ENCODE measurements at regions not wholly inside any gene's neighbourhood (a gene's known extent, or its start where the extent isn't known, plus 50 kb on each side); places are given as distances from the start of the nearest gene placed in this dataset.

- no peak for TF ChIP-seq CTCF (conservative IDR thresholded peaks at IDR 0.05; ENCODE audit: low read depth in 2 of 2)
- TF ChIP-seq POLR2AphosphoS5 (IDR thresholded peaks at IDR 0.05; ENCODE audit: low read depth) = no peak
- no peak for TF ChIP-seq CREB1 (CRISPR knock-in tag; IDR thresholded peaks at IDR 0.05; ENCODE audit: low read depth)
- TF ChIP-seq EZH2 (IDR thresholded peaks at IDR 0.05; ENCODE audit: low read depth, unreplicated experiment) = no peak
- no peak for TF ChIP-seq ETS1 (IDR thresholded peaks at IDR 0.05)
- TF ChIP-seq REST (IDR thresholded peaks at IDR 0.05; ENCODE audit: unreplicated experiment) = no peak
- no peak for TF ChIP-seq EZH2phosphoT487 (IDR thresholded peaks at IDR 0.05; ENCODE audit: unreplicated experiment)
- no peak for TF ChIP-seq ZNF114 (CRISPR knock-in tag; IDR thresholded peaks at IDR 0.05)
- no peak for TF ChIP-seq JUNB (IDR thresholded peaks at IDR 0.05; ENCODE audit: unreplicated experiment)
- TF ChIP-seq STAT1 (IDR thresholded peaks at IDR 0.05; ENCODE audit: unreplicated experiment) = no peak
- TF ChIP-seq NANOG (IDR thresholded peaks at IDR 0.05; ENCODE audit: borderline replicate concordance) = no peak
- TF ChIP-seq ZNF331 (CRISPR knock-in tag; IDR thresholded peaks at IDR 0.05; ENCODE audit: low read depth) = no peak
Observed at GRCh38 chr13:21871919-21872318, 201.0 kb downstream of the FGF9 start.

Data from GM23338 (cell line).